ENCODE measurements at regions not wholly inside any gene's neighbourhood (a gene's known extent, or its start where the extent isn't known, plus 50 kb on each side); places are given as distances from the start of the nearest gene placed in this dataset.

- TF ChIP-seq, protein P1, sequence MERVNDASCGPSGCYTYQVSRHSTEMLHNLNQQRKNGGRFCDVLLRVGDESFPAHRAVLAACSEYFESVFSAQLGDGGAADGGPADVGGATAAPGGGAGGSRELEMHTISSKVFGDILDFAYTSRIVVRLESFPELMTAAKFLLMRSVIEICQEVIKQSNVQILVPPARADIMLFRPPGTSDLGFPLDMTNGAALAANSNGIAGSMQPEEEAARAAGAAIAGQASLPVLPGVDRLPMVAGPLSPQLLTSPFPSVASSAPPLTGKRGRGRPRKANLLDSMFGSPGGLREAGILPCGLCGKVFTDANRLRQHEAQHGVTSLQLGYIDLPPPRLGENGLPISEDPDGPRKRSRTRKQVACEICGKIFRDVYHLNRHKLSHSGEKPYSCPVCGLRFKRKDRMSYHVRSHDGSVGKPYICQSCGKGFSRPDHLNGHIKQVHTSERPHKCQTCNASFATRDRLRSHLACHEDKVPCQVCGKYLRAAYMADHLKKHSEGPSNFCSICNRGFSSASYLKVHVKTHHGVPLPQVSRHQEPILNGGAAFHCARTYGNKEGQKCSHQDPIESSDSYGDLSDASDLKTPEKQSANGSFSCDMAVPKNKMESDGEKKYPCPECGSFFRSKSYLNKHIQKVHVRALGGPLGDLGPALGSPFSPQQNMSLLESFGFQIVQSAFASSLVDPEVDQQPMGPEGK (CRISPR knock-in tag; IDR thresholded peaks at IDR 0.05; ENCODE audit: borderline replicate concordance) = no peak
- TF ChIP-seq ZNF8 (CRISPR knock-in tag; IDR thresholded peaks at IDR 0.05) (no peak), ZNF565 (CRISPR knock-in tag; conservative IDR thresholded peaks at IDR 0.05; ENCODE audit: low read depth) (no peak)
- TF ChIP-seq, protein P2, sequence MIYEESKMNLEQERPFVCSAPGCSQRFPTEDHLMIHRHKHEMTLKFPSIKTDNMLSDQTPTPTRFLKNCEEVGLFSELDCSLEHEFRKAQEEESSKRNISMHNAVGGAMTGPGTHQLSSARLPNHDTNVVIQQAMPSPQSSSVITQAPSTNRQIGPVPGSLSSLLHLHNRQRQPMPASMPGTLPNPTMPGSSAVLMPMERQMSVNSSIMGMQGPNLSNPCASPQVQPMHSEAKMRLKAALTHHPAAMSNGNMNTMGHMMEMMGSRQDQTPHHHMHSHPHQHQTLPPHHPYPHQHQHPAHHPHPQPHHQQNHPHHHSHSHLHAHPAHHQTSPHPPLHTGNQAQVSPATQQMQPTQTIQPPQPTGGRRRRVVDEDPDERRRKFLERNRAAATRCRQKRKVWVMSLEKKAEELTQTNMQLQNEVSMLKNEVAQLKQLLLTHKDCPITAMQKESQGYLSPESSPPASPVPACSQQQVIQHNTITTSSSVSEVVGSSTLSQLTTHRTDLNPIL (CRISPR knock-in tag; IDR thresholded peaks at IDR 0.05; ENCODE audit: low read depth) = no peak
- ATAC-seq = no peak
Observed at GRCh38 chr2:234570476-234570875, 73.6 kb upstream of the ARL4C start.

DNA sequence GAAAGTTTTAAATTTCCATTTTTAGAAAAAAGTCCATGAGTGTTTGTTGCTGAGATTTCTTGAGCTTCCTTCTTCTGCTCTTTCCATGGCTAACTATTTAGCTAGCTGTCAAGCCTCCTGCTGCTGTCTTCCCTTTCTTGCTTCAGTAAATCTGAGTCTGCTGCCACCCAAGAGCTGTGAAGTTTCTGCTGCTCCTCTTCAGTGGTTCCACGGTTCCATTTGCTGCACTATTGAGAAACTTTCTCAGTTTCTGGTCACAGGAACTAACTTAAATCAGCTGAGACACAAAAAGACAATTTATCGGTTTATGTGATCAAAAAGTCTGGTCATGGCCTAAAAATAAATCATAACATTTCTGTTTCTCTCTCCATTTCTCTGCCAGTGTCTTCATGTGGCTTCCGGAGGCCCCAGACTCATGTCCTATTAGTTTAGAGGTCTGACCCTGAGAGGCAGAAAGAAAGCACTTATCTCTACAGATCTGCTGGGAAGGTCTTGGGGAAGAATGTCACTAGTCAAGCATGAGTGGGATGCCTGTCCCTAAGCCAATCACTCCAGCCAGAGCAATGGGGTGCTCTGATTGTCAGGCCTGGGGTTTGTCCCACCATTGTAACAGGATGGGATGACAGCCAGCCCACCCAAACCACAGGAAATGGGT, 73.0 kb upstream of the ARL4C start:
- ATAC-seq = no peak

GRCh38 chr2:234566622-234567021, 69.7 kb upstream of the ARL4C start:
- no peak for ATAC-seq
- TF ChIP-seq POU6F1 (CRISPR knock-in tag; IDR thresholded peaks at IDR 0.05; ENCODE audit: borderline replicate concordance, low read depth) (no peak), ESRRG (CRISPR knock-in tag; IDR thresholded peaks at IDR 0.05) (no peak), ARNTL (CRISPR knock-in tag; IDR thresholded peaks at IDR 0.05; ENCODE audit: borderline replicate concordance, low read depth) (no peak), RARB (CRISPR knock-in tag; IDR thresholded peaks at IDR 0.05) (no peak), OSR1 (CRISPR knock-in tag; IDR thresholded peaks at IDR 0.05) (no peak), PPARA (CRISPR knock-in tag; IDR thresholded peaks at IDR 0.05; ENCODE audit: borderline replicate concordance) (no peak), ZFP30 (CRISPR knock-in tag; IDR thresholded peaks at IDR 0.05) (no peak), ZFP3 (CRISPR knock-in tag; IDR thresholded peaks at IDR 0.05) (no peak), BACH2 (CRISPR knock-in tag; IDR thresholded peaks at IDR 0.05; ENCODE audit: borderline replicate concordance) (no peak), ZNF565 (CRISPR knock-in tag; conservative IDR thresholded peaks at IDR 0.05; ENCODE audit: low read depth) (no peak), ZNF8 (CRISPR knock-in tag; IDR thresholded peaks at IDR 0.05) (no peak)
- TF ChIP-seq, protein P2 (CRISPR knock-in tag; IDR thresholded peaks at IDR 0.05; ENCODE audit: low read depth) = no peak
- TF ChIP-seq, protein P1 (CRISPR knock-in tag; IDR thresholded peaks at IDR 0.05; ENCODE audit: borderline replicate concordance) = no peak
- TF ChIP-seq, protein P3, sequence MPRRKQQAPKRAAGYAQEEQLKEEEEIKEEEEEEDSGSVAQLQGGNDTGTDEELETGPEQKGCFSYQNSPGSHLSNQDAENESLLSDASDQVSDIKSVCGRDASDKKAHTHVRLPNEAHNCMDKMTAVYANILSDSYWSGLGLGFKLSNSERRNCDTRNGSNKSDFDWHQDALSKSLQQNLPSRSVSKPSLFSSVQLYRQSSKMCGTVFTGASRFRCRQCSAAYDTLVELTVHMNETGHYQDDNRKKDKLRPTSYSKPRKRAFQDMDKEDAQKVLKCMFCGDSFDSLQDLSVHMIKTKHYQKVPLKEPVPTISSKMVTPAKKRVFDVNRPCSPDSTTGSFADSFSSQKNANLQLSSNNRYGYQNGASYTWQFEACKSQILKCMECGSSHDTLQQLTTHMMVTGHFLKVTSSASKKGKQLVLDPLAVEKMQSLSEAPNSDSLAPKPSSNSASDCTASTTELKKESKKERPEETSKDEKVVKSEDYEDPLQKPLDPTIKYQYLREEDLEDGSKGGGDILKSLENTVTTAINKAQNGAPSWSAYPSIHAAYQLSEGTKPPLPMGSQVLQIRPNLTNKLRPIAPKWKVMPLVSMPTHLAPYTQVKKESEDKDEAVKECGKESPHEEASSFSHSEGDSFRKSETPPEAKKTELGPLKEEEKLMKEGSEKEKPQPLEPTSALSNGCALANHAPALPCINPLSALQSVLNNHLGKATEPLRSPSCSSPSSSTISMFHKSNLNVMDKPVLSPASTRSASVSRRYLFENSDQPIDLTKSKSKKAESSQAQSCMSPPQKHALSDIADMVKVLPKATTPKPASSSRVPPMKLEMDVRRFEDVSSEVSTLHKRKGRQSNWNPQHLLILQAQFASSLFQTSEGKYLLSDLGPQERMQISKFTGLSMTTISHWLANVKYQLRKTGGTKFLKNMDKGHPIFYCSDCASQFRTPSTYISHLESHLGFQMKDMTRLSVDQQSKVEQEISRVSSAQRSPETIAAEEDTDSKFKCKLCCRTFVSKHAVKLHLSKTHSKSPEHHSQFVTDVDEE (CRISPR knock-in tag; IDR thresholded peaks at IDR 0.05) = no peak

More for the DNA sequence above, 73.0 kb upstream of the ARL4C start:
- TF ChIP-seq TCF4 (CRISPR knock-in tag; IDR thresholded peaks at IDR 0.05; ENCODE audit: borderline replicate concordance) (no peak), TOX (CRISPR knock-in tag; IDR thresholded peaks at IDR 0.05; ENCODE audit: borderline replicate concordance) (no peak), ARNTL (CRISPR knock-in tag; IDR thresholded peaks at IDR 0.05; ENCODE audit: borderline replicate concordance, low read depth) (no peak), ISL1 (CRISPR knock-in tag; IDR thresholded peaks at IDR 0.05) (no peak), ZFP30 (CRISPR knock-in tag; IDR thresholded peaks at IDR 0.05) (no peak), CSRNP3 (CRISPR knock-in tag; IDR thresholded peaks at IDR 0.05) (no peak), OSR1 (CRISPR knock-in tag; IDR thresholded peaks at IDR 0.05) (no peak), SNAI2 (CRISPR knock-in tag; IDR thresholded peaks at IDR 0.05) (no peak)
- TF ChIP-seq, protein P3 (CRISPR knock-in tag; IDR thresholded peaks at IDR 0.05) = no peak

Data from SK-N-SH treated with all-trans-retinoic acid at 6 μM for 48 hours (cell line).